Right lung (tissue), 2 donors: ENCODE measurements at regions not wholly inside any gene's neighbourhood (a gene's known extent, or its start where the extent isn't known, plus 50 kb on each side); places are given as distances from the start of the nearest gene placed in this dataset.
"Not testable (repeated sequence)": the region's sequence is repeated elsewhere in the genome, so short reads cannot be mapped to it uniquely, and the experiment has no call there.

Source experiments
- DNase-seq, 2 donors: peaks; one replicate each; pipeline ENCODE4 v3.0.0-alpha.2; 2013

DNA sequence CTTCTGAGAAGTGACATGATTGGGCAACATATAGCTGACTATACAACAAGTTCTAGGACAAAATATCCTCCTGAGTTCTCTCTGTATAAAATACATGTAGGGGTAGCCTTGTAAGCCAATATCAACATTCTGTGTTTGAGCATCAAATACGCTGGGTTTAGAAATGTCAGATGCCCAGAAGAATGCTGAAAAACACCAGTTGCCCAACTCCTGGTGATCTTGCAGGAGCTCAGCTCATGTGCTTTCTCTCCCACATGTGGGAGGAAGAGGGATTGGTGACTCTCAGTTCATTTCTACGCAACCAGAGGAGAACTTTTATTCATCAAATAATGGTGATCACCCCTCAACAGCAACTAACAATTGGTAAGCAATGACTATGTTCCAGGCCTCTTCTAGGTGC lies 810.9 kb upstream of the ACO1 start:
- DNase-seq: no peak

DNA sequence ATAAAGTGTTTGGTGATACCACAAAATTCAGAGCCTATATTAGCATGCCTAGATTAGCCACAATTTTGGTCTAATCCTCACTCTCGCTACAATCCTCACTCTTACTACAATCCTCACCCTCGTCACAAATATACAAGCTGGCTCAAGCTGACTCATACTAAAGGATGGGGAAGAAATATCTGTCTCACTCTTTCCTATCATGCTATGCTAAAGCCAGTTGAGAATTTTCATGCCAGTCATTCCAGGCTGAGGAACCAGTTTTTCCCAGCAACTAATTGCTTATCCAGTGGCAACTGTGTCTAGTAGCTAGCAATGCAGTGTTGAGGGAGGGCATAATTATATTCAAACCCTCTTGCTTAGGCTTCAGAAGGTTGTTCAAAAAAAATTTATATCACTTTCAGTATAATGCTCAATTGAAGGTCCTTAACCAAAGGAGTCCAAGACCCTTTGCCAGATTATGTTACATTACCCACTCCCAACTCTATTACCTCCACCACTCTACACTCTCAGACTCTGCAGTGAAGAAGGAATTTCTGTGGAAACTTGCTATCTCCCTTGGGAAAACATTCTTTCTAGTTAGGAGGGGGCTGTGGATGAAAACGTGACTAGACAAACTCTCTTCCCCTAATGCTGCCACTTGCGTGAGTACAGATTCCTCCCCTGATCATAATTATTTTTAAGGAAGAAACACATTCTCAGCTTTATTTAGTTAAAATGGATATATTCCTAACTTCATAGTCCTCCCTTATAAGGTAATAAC lies 810.3 kb upstream of the ACO1 start:
- DNase-seq: no peak

DNA sequence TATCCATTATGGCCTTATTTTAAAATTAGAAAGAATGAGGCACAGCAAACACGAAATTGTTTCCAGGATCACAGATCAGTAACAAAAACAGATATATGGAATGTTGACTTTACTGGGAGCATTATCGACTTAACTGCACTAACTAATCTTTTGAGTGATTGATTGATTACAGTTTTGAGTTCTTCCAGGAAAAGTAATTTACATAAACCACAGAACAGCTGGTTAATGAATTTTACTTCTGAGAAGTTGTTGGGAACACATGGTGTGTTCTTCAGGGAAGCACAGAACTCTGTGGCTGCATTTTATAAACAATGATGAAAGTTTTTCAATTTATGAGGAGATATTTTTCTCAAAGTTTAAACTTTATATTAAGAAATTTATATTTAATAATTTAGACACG lies 802.4 kb upstream of the ACO1 start:
- DNase-seq: no peak

DNA sequence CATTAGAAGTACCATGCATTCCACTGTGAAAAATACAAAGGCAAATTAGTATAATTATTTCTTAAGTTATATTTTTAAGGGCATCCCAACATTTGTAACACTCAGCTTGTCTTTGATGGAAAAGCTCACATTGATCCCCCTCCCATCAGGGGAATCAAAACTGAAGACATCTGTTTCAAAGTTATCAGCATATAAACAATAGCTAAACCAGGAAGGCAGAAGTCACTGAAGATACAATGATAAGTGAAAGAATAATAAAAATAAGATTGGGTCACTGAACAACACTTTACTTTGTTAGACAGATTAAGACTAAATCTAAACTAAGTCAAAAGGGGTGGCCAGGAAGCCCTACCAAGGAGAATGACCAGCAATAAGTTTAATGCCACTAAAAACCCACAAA lies 801.9 kb upstream of the ACO1 start:
- no peak for DNase-seq

DNA sequence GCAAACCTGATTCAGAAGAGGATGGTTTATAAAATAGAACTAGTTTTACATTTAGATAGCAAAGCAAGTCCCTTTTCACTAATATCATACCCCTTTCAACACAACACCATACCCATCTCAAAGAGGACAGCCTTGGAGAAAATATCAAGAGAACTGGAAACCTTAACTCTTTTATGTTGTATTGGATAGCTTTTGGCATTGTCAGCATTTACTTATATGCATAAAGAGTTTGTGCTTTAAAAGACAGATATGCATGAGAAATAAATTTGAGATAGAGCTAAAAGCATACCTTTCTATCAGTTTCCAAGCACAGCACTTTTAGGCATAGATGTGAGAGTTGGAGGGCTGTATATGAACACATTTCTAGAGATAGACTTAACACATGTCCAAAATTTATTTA lies 799.3 kb upstream of the ACO1 start:
- DNase-seq: no peak

DNA sequence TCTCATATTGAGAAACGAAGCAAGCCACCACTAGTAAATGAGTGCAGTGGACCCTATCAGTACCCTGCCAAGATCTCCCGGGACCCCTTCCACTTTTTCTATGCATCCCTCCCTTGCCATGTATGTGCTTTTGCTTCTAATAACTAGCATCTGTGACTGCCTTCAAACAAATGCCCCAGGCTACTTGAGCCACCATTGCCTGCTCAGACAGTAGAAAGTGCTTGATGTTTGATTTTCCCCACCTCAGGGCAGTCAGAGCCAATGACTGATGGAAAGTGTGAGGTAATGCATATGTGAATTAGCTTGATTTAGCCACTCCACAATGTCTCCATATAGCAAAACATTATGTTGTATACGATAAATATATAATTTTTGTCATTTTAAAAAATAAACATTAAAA lies 797.3 kb upstream of the ACO1 start:
- DNase-seq: no peak

DNA sequence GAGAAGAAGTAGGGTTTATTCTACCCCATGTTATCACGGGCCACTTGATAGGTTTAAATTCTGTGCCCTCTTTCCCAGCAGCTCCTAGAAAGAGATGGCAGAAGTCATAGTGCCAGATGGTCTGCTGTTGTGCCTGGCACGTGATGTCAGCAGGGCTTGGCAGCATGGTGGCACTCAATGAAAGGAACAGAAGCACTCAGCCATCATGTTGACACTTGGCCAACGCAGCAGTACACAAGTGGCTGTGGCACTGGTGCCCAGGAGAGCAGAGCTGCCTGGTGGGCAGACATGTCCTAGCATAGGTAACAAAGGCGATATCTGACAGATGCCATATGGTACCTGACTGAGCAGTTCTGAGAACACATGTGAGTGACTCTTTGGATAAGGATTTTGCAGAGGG lies 796.4 kb upstream of the ACO1 start:
- DNase-seq: no peak

DNA sequence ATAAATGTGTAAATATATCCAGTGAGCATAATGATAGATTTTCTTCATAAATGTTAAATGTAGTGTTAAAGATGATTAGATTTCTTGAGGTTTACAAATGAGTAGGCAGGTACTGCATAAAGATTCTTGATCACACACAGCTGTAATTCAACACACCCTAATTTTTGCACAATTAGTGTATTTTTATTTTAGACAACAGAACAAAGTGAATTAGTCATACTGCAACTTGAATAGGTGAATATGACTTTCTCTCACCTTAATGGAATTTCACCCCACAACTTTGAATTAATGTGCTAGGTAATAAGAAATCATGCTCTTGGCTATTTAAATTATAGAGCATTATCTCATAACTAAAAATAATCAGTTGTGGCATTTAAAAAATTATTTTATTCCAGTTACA lies 795.7 kb upstream of the ACO1 start:
- DNase-seq: no peak

DNA sequence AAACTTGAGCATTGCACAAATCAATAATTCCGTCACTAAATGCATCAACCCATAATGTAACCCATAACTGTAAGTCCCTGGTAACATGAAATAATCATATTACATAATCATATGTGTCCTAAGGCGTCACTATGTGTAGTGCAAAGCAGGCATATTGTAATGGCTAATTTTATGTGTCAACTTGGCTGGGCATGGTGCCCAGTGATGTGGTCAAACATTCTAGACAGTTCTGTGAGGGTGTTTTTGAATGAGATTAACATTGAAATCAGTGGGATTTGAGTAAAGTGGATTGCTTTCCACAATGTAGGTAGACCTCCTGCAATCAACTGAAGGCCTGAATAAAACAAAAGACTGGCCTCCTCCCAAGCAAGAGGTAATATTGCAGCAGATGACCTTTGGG lies 794.4 kb upstream of the ACO1 start:
- no peak for DNase-seq

DNA sequence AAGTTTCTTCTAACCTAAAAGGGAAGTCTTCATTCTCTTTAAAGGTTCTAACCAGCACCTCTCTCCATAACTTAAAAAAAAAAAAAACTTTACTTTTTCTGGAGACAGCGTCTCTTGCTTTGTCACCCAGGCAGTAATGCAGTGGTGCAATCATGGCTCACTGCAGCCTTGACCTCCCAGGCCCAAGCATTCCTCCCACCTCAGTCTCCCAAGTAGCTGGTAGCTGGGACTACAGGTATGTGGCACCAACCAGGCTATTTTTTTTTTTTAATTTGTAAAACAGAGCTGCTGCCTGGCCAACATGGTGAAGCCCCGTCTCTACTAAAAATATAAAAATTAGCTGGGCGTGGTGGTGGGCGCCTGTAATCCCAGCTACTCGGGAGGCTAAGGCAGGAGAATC lies 787.4 kb upstream of the ACO1 start:
- DNase-seq: not testable (repeated sequence)

DNA sequence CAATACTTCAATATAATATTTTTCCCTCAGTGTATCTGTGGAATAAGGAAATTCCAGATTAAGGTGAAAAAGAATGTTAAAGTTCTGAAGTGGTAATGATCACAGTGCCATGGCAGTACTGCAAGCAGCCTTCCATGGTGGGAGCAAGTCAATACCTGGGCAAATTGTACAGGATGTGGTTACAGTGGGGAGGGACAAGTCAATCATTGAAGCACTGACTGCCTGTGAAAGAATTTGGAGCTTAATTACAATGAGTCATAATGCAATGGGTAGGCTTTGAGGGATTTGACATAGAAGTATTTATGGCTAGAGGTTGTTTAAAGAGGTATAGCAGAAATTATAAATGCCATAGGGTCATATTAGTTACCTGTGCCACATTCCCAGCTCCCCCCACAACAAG lies 786.5 kb upstream of the ACO1 start:
- DNase-seq: no peak

DNA sequence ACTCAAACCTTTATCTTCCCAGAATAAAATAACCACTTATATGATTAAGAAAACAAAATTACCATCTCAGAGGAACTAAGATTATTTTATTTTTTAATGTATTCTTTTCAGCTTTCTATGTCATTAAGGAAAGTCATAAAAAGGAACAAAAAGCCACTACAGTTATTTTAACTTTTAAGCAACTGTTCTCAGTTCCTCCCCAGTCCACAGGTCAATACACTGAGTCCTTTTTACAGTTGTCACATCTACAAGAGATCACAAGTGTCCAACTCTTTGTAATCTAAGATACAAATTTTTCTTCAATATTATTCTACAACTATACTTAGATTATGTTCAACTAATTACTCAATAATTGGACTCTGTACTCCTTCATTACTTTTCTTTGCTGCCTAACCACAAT lies 782.8 kb upstream of the ACO1 start:
- no peak for DNase-seq

DNA sequence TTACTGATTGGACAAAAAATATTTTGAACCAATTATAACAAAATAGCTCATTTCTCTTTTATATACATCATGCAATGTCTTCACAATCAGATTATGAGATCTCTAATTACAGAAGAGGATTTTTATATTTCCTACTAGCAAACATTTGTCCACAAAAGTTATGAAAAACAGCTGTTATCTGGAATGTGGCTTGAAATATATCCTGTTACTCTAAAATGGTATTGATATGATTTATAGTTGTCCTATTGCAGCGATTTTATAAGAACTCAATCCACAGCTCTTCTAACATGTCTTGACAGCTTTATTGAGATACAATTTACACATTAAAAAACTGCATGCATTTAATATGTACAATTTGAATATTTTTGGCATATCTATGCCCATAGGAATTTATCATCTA lies 779.9 kb upstream of the ACO1 start:
- DNase-seq: no peak

DNA sequence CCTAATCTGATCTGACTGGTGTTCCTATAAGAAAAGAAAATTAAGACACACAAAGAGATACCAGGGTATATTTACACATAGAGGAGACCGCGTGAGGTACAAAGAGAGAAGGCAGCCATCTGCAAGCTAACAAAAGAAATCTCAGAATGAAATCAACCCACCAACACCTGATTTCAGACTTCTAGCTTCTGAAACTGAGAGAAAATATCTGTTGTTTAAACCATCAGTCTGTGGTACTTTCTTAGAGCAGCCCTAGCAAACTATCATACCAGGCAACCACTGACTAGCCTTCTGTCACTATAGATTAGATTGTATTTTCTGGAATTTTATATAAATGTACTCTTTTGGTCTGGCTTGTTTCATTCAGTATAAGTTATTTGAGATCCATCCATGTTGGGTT lies 779.3 kb upstream of the ACO1 start:
- no peak for DNase-seq

DNA sequence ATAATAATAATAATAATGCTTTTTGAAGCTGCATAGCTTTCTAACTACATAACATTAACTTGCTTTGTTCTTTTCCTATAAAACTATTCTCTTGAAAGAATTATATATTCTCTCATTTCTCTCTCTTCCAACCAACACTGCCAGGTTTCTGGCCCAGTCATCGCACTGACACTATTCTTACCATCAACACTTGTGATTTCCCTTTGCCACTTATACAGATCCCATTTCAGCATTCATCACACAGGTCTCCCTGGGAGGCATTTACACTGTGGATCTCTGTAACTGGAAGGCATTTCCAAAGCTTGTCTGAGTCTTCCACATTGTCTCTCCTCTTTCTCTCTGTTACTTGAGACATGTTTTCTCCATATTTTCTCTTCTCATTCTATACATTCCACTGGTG lies 777.8 kb upstream of the ACO1 start:
- DNase-seq: no peak

DNA sequence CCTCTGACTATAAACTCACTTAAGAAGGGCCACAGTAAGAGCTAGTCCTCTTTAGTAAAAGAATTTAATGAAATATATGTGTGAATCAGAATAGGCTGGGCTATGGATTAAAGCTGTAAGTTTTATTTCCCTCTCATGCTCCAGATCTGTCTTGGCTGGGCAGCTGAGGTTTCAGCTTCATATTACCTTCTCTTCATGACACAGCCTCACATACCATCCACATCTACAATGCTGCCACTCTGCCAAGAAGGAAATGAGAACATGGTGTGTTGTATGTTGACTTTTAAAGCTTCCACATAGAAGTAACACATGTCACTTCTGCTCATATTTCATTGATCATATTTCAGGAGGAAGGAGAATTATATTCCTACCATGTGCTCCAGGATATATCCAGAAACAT lies 776.0 kb upstream of the ACO1 start:
- DNase-seq: no peak

DNA sequence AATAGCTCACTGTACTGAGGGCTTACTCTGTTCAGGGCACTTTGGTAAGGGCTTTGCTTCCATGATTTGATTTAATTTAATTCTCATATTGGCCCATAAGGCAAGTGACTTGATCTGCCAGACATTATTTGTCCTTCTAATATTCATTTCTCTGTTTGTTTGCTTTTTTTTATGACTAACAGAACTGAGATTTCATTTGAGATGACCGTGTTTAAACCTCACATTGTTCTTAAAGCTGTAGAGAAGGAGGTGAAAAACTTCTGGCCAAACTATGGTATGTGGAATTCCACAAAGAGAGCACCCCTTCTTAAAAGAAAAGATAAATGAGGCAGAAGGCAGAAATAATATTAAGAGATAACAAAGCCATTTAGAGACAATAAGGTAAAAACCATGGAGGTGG lies 775.6 kb upstream of the ACO1 start:
- no peak for DNase-seq

DNA sequence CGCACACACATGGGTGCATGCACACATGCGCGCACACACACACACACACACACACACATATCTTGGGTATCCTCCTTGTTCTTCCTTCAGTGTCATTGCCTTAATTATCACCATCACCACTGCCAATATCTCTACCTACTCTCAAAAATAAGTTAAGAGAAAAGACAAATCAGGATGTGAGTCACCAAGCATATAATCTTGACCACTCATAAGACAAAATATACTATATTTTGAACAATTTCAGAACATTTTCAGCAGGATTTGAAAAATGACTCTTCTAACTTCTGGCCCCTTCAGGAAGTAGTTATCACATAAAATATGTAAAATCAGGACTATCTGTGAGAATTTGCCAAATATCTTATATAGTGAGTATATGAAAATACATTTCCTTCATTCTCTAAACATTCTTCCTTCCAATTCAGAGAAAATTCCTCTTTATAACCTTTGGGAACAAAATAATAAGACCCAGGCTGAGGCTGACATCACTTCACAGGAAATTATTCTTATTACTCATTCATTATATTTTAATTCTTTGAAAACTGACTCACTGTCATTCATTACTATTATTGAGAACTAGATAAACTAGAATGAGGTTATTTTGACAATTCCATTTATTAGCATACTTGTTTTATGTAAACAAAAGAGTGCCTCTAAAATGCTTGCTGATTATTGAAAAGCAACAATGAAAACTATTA lies 772.0 kb upstream of the ACO1 start:
- DNase-seq: no peak

DNA sequence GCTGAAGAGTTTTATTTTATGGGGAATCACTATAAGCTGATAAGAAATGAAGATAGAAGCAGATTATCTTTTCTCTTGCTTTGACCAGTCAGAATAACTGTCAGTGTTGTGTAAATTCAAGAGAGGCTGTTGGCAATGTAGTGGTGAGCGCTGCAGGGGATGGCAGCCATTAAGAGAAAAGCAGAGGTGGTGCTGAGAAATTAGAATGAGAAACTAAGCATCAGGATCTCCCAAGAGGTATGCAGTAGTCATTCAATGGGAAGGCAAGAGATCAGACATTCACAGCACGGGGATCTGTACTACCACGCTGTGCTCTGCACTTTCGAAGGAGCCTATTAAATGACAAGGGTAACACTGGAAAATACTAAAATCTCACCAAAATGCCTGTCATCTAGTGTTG lies 768.5 kb upstream of the ACO1 start:
- DNase-seq: no peak

DNA sequence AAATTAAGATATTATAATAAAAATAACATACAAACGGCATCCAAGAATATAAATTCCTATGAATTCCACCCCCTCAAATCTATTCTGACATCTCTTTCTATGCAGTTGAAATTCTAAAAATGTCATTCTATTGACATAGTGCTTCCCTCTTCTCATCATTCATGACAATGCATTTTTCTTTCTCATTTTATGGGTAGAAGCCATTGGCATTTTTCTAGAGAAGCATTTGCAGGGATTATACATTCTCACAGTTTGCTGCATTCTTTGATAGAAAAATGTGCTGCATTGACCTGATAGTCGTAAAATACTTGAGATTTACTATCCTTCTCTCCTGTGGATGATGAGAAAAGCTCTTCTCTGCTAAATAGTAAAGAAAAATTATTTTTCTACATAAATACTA lies 760.9 kb upstream of the ACO1 start:
- no peak for DNase-seq

DNA sequence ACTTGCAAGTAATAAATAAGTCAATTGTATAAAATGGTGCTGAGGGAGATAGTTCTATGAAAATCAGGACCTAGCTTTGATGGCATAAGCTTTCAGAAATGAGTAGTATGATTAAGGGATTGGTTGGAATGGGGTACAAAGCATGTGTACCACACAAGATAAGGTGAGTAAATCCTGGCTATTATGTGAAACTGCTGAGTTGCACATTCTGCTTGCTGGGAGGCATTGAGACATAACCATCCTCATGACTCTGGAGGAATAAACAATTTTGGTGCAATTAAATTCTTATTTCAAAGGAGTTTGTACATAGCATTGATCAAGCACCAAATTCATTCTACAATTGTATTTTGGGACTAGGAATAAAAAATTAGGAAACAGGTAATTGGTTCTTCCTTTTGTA lies 755.2 kb upstream of the ACO1 start:
- DNase-seq: no peak

DNA sequence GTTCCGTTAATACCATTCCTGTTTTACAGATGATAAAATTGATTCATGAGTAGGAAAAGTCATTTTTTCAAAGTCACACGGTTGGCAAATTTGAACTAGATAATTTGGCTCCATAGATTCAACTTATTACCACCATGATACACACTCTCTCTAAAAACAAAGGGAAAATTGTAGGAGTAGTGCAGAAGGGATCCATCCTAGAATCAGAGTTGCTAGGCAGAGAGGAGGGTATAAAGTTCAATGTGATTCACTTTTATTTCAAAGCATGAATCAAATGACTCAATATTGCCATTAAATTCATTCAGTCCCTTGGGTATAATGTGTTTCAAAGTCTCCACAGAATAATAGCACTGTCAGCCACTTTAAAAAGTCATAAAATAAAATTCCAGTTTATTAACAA lies 747.2 kb upstream of the ACO1 start:
- DNase-seq: no peak

DNA sequence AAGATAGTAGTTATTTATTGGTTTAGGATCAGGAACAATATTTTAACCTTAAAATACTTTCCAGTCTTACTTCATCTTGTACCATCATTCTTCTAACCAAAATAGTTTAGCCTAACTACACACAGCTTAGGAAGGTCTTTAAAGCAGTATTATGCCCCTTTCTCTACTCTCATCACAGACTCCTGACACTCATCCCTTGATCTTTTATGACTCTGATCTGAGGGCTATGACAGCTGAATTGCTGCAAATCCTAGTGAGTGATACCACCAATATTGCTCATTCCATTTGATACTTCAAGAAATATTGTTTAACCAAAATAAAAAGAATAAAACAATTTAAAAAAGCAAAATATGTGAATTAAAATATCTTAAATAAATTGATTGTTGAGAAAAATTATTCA lies 746.6 kb upstream of the ACO1 start:
- DNase-seq: no peak

DNA sequence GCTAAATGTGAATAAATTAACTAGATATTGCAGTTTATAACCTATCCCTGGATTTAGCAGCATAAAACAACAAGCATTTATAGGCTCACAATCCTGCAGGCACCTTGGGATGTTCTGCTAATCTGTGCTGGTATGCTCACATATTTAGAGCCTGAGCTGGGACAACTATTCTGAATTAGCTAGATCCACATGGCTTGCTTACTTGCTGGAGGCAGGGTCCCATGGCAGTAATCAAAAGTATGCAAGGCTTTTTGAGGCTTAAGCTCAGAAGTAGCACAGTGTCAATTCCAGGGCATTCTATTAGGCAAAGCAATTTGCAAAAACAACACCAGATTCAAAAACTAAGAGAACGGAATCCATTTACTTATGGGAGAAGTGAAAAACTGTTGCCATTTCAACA lies 745.0 kb upstream of the ACO1 start:
- no peak for DNase-seq
